BLaER1 (cell line): ENCODE measurements at regions not wholly inside any gene's neighbourhood (a gene's known extent, or its start where the extent isn't known, plus 50 kb on each side); places are given as distances from the start of the nearest gene placed in this dataset.
A peak's percentile ranks its signal among the peaks of the same experiment; 100 is the strongest.

Source experiments
- H3K27ac ChIP-seq: shearing (Covaris generic); formaldehyde crosslinking; 2 replicates; pipeline ENCODE4 v1.8.1; 2022
- H3K27me3 ChIP-seq: shearing (Covaris generic); formaldehyde crosslinking; 2 replicates; pipeline ENCODE4 v1.8.1; 2022
- H3K36me3 ChIP-seq: shearing (Covaris generic); formaldehyde crosslinking; 2 replicates; pipeline ENCODE4 v1.8.1; 2022
- H3K4me1 ChIP-seq: shearing (Covaris generic); formaldehyde crosslinking; 2 replicates; pipeline ENCODE4 v1.8.1; 2022
- H3K4me2 ChIP-seq: shearing (Covaris generic); formaldehyde crosslinking; 2 replicates; pipeline ENCODE4 v1.8.1; 2022
- H3K4me3 ChIP-seq: shearing (Covaris generic); formaldehyde crosslinking; 2 replicates; pipeline ENCODE4 v1.8.1; 2022
- H3K9ac ChIP-seq: shearing (Covaris generic); formaldehyde crosslinking; 2 replicates; pipeline ENCODE4 v1.8.1; 2022
- H3K9me3 ChIP-seq: shearing (Covaris generic); formaldehyde crosslinking; 2 replicates; pipeline ENCODE4 v1.8.1; 2022
- H4K20me1 ChIP-seq: shearing (Covaris generic); formaldehyde crosslinking; 2 replicates; pipeline ENCODE4 v1.8.1; 2022
- Cebpa-rat ChIP-seq: shearing (Covaris generic); IDR thresholded peaks from 2 replicates; pipeline ENCODE4 v1.8.1; 2022

DNA sequence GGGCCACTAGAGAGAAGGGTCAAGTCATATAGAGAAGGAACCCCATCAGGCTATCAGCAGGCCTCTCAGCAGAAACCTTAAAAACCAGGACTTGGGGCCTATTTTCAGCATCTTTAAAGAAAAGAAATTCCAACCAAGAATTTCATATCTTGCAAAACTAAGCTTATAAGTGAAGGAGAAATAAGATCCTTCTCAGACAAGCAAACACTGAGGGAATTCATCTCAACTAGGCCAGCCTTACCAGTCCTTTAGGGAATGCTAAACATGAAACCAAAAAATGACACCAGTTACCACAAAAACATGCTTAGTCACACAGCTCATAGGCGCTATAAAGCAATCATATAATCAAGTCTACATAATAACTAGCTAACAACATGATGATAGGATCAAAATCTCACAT lies 407.1 kb downstream of the LRRC70 start:
- H3K36me3 ChIP-seq = no peaks in the 10 kb centered on the region
- H3K4me1 ChIP-seq = no peaks in the 10 kb centered on the region
- TF ChIP-seq Cebpa-rat = no peak
- peaks cover 49% of the 10 kb centered on the region for H3K9me3 ChIP-seq
- H3K27me3 ChIP-seq = no peaks in the 10 kb centered on the region
- no peak overlapping the region for H3K4me3 ChIP-seq
- H3K4me2 ChIP-seq = no peak overlapping the region
- H4K20me1 ChIP-seq = no peaks in the 10 kb centered on the region
- H3K27ac ChIP-seq = no peak overlapping the region
- no peak overlapping the region for H3K9ac ChIP-seq

DNA sequence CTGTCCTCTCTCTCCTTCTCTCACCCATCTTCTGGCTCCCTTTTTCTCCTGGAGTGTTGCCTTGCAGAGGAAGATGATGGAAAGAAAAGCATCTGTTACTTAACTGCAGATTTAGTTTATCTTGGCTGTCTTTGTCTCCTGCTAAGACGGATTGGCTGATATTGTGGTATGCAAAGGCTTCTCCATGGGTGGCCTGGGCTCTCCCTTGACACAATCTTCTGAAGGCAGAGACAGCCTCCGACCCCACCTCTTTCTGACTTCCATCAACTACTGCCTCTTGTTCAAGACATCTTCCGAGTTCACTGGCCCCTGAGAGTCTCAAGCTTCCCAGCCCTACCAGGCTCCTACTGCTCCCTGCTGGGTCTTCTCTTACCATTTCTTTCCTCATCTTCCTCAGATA lies 403.7 kb downstream of the LRRC70 start:
- Histone ChIP-seq H3K9me3 (peaks cover 21% of the 10 kb centered on the region), H3K27me3 (no peaks in the 10 kb centered on the region), H3K4me3 (no peak overlapping the region), H3K4me1 (peaks cover 11% of the 10 kb centered on the region), H3K4me2 (no peak overlapping the region), H3K36me3 (no peaks in the 10 kb centered on the region), H3K27ac (no peak overlapping the region), H3K9ac (no peak overlapping the region), H4K20me1 (no peaks in the 10 kb centered on the region)
- no peak for TF ChIP-seq Cebpa-rat

DNA sequence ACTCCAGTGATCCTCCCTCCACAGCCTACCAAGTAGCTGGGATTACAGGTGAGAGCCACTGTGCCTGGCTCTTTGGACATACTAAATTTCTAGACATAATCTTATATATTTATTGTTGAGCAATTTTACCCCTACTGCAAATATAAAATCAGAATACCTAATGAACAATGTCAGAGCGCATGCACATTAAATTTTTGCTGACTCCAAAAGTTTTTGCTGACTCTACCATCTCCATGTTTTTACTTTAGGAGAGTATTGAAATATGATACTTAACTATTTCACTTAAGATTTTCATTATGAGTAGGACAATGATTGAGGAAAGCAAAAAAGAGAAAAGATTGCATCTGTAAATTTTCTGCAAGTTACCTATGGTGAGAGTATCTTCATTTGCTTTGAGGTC lies 402.3 kb downstream of the LRRC70 start:
- Histone ChIP-seq H3K4me3 (no peak overlapping the region), H4K20me1 (no peaks in the 10 kb centered on the region), H3K4me2 (no peak overlapping the region), H3K27ac (no peak overlapping the region), H3K4me1 (peaks cover 11% of the 10 kb centered on the region), H3K9ac (no peak overlapping the region), H3K9me3 (peaks cover 14% of the 10 kb centered on the region), H3K36me3 (no peaks in the 10 kb centered on the region), H3K27me3 (no peaks in the 10 kb centered on the region)
- TF ChIP-seq Cebpa-rat = no peak

DNA sequence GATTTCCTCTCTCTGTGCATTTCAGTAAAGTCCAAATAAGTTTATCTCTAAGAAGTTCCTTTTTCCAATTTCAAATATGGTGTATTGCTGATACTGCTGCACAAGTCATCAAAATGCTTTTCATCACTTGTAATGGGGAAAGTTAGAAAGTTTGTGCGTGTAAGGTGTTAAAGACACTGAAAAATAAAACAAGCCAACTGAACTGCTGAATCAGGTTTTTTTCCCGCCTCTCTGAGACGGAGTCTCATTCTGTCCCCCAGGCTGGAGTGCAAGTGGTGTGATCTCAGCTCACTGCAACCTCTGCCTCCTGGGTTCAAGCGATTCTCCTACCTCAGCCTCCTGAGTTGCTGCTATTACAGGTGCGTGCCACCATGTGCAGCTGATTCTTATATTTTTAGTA lies 400.9 kb downstream of the LRRC70 start:
- Histone ChIP-seq H3K27me3 (no peaks in the 10 kb centered on the region), H3K4me3 (no peak overlapping the region), H3K36me3 (no peaks in the 10 kb centered on the region), H3K4me2 (no peak overlapping the region), H4K20me1 (no peaks in the 10 kb centered on the region), H3K9me3 (no peaks in the 10 kb centered on the region), H3K27ac (no peak overlapping the region), H3K4me1 (peaks cover 11% of the 10 kb centered on the region), H3K9ac (no peak overlapping the region)
- TF ChIP-seq Cebpa-rat = no peak

DNA sequence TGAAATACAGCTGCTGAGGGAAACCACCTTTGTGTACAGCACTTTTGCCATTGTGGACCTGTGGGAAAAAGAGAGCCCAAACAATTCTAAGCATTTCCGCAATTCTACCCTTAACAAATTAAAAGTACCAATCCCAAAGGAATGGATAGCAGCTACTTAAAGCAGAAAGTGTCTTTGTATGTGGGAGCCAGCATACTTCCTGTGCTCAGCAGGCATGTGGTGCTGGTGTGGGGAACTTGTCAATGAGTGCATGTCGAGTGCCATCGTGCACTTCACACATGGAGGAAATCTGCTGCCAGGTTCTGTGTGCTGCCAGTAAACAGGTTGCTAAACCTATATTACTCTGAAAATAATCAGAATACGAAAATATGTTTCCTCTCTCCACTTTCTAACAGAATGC lies 399.0 kb downstream of the LRRC70 start:
- peak overlapping the region; percentile 53 for H3K4me2 ChIP-seq
- no peak overlapping the region for H3K9ac ChIP-seq
- no peak for TF ChIP-seq Cebpa-rat
- no peaks in the 10 kb centered on the region for H3K27me3 ChIP-seq
- no peak overlapping the region for H3K27ac ChIP-seq
- no peak overlapping the region for H3K4me3 ChIP-seq
- H3K36me3 ChIP-seq = no peaks in the 10 kb centered on the region
- peaks cover 11% of the 10 kb centered on the region for H3K4me1 ChIP-seq
- H4K20me1 ChIP-seq = no peaks in the 10 kb centered on the region
- H3K9me3 ChIP-seq = no peaks in the 10 kb centered on the region

DNA sequence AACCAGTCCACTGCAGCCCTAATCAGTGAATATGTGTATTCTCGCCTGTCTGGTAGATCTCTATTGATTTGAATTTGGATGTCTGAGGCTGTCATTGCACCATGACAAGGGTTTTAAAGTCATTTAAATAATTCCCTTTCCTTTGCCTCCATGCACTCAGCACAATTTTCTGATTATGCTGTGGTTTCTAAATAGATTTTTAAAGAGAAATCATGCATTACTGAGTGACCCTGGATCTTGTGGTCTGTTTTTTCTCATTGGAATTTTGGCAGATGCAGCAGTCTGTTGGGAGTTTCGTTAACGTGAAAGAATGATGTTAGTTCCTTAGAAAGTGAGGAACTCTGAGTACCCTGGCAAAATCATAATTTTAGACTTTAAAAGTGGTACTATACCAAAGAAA lies 396.0 kb downstream of the LRRC70 start:
- H3K4me3 ChIP-seq = no peak overlapping the region
- H3K27ac ChIP-seq = no peak overlapping the region
- H3K4me2 ChIP-seq = no peak overlapping the region
- no peaks in the 10 kb centered on the region for H3K27me3 ChIP-seq
- peaks cover 6% of the 10 kb centered on the region for H3K9me3 ChIP-seq
- TF ChIP-seq Cebpa-rat = no peak
- H4K20me1 ChIP-seq = no peaks in the 10 kb centered on the region
- no peak overlapping the region for H3K9ac ChIP-seq
- no peaks in the 10 kb centered on the region for H3K36me3 ChIP-seq
- H3K4me1 ChIP-seq = peaks cover 11% of the 10 kb centered on the region

DNA sequence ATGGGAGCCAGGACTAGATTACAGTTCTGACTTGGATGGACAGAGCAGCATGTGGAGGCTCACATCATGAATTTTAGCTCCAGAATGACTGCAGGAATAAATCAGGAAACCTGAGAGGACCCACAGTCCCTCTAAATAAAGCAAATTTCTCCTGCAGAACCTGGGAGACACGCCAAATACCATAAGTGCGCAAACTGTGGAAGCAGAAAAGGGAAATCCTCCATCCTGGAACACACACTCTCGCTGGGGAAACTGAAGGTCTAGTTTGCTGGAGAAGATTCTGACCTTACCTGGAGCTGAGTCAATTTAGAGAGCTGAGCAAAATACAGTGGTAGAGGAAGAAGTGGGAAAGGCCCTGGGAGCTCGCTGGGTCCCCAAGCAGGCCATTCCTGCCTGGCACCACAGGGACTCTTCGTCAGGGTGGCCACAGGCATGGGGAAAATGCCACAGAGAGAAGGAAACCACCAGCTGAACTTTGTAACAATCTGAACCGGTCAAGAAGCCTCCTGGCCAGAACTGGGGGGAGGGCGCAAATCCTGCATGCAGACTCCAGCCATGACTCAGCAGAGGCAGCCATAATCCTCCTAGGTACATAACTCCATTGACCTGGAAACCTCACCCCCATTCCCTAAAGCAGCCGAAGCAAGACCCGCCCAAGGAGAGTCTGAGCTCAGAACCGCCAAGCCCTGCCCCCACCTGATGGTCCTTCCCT lies 390.9 kb downstream of the LRRC70 start:
- H3K9me3 ChIP-seq = peaks cover 22% of the 10 kb centered on the region
- H3K36me3 ChIP-seq = no peaks in the 10 kb centered on the region
- H3K4me1 ChIP-seq = no peaks in the 10 kb centered on the region
- H3K4me3 ChIP-seq = no peak overlapping the region
- no peak overlapping the region for H3K27ac ChIP-seq
- H3K4me2 ChIP-seq = no peak overlapping the region
- H3K9ac ChIP-seq = no peak overlapping the region
- H3K27me3 ChIP-seq = no peaks in the 10 kb centered on the region
- no peaks in the 10 kb centered on the region for H4K20me1 ChIP-seq
- no peak for TF ChIP-seq Cebpa-rat

DNA sequence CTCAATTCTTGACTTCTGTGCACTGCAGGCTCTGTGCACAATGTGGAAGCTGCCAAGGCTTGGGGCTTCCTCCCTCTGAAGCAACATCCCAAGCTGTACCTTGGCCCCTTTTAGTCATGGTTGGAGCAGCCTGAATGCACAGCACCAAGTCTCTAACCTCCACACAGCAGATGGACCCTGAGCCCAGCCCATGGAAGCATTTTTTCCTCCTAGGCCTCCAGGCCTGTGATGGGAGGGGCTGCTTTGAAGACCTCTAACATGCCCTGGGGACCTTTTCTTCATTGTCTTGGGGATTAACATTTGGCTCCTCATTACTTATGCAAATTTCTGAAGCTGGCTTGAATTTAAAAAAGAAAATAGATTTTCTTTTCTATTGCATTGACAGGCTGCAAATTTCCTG lies 385.8 kb downstream of the LRRC70 start:
- H3K9me3 ChIP-seq = peaks cover 48% of the 10 kb centered on the region
- no peaks in the 10 kb centered on the region for H3K4me1 ChIP-seq
- no peak overlapping the region for H3K4me2 ChIP-seq
- no peaks in the 10 kb centered on the region for H3K36me3 ChIP-seq
- H3K9ac ChIP-seq = no peak overlapping the region
- no peak overlapping the region for H3K4me3 ChIP-seq
- H4K20me1 ChIP-seq = no peaks in the 10 kb centered on the region
- H3K27me3 ChIP-seq = no peaks in the 10 kb centered on the region
- no peak for TF ChIP-seq Cebpa-rat
- no peak overlapping the region for H3K27ac ChIP-seq

DNA sequence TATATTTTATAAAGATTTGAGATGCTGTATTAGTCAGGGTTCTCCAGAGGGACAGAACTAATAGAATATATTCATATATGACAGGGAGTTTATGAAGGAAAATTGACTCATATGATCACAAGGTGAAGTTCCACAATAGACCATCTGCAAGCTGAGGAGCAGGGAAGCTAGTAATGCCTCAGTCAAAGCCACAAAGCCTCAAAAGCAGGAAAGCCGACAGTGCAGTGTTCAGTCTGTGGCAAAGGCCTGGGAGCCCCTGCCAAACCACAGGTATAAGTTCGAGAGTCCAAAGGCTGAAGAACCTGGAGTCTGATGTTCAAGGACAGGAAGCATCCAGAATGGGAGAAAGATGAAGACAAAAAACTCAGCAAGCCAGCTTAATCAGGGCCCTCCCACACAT lies 382.2 kb downstream of the LRRC70 start:
- Histone ChIP-seq H3K9ac (no peak overlapping the region), H4K20me1 (no peaks in the 10 kb centered on the region), H3K4me3 (no peak overlapping the region), H3K27me3 (no peaks in the 10 kb centered on the region), H3K27ac (no peak overlapping the region), H3K36me3 (no peaks in the 10 kb centered on the region), H3K9me3 (peaks cover 47% of the 10 kb centered on the region), H3K4me2 (no peak overlapping the region), H3K4me1 (no peaks in the 10 kb centered on the region)
- no peak for TF ChIP-seq Cebpa-rat

DNA sequence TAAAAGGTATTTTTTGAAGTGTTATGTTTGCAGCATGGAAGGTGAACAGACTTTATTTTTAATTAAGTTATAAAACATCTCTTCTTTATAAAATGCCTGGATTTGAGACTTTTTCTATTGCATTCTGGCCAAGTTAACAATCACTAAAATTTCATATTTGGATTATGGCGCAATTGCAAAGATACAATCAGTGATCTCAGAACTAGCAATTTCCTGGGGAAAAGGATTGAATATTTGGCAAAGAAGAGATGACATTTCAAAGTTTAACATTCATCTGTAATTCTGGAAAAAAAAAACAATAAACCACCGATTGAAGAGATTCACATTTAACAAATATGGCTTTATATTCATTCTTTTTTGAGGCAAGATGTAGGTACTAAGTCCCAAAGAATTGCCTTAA lies 378.0 kb downstream of the LRRC70 start:
- Histone ChIP-seq H3K36me3 (no peaks in the 10 kb centered on the region), H3K9ac (no peak overlapping the region), H3K27me3 (no peaks in the 10 kb centered on the region), H3K4me1 (no peaks in the 10 kb centered on the region), H3K4me2 (no peak overlapping the region), H3K27ac (no peak overlapping the region), H4K20me1 (no peaks in the 10 kb centered on the region), H3K9me3 (peaks cover 5% of the 10 kb centered on the region), H3K4me3 (no peak overlapping the region)
- no peak for TF ChIP-seq Cebpa-rat

DNA sequence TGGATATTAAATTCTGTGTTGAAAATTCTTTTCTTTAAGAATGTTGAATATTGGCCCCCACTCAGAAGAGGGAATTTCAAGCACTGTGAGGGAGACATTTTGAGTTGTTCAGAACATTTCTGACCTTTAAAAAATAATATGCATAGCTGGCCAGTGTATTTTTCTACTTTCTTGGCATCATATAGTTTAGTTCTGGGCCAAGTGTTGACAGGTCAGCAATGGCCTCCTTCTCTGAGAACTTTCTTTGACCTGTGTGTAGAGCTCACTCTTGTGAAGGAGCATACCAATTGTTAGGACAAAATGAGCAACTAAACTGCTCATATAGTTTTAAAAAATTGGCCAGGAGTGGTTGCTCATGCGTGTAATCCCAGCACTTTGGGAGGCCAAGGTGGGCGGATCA lies 376.0 kb downstream of the LRRC70 start:
- Histone ChIP-seq H3K4me3 (no peak overlapping the region), H3K9me3 (no peaks in the 10 kb centered on the region), H3K9ac (no peak overlapping the region), H3K4me2 (no peak overlapping the region), H3K27ac (no peak overlapping the region), H3K4me1 (no peaks in the 10 kb centered on the region), H3K27me3 (no peaks in the 10 kb centered on the region), H3K36me3 (no peaks in the 10 kb centered on the region), H4K20me1 (no peaks in the 10 kb centered on the region)
- no peak for TF ChIP-seq Cebpa-rat
